Lung (tissue), 11 donors: ENCODE measurements at regions not wholly inside any gene's neighbourhood (a gene's known extent, or its start where the extent isn't known, plus 50 kb on each side); places are given as distances from the start of the nearest gene placed in this dataset.

Experiments
- ATAC-seq: fragments of 200-7000 bp; cut with Tn5 transposase; one replicate; pipeline ENCODE4 v1.9.1; 2020; ENCODE audit warnings: moderate number of reproducible peaks; ENCODE audit not compliant: insufficient read depth, low FRiP score
- DNase-seq, 3 donors: peaks; one replicate each; pipeline ENCODE4 v3.0.0-alpha.2; 2013 to 2017
- H3K27ac ChIP-seq, 2 donors: one replicate each; pipeline ENCODE4 v1.5.1; 2013; ENCODE audit warnings: mild to moderate bottlenecking in 2 of 2, moderate library complexity in 2 of 2, control low read depth in 1 of 2, inconsistent platforms in 1 of 2, low read depth in 1 of 2, low read length in 1 of 2
- H3K27me3 ChIP-seq, 3 donors: one replicate each; pipeline ENCODE4 v1.5.1; 2013; ENCODE audit warnings: low read length in 2 of 3; ENCODE audit not compliant: control insufficient read depth in 3 of 3, insufficient read depth in 3 of 3
- H3K36me3 ChIP-seq, 4 donors: one replicate each; pipeline ENCODE4 v1.5.1; 2013; ENCODE audit warnings: low read length in 4 of 4, mild to moderate bottlenecking in 1 of 4, moderate library complexity in 1 of 4; ENCODE audit not compliant: control insufficient read depth in 4 of 4, insufficient read depth in 4 of 4
- H3K4me1 ChIP-seq, 5 donors: one replicate each; pipeline ENCODE4 v1.5.1; 2013; ENCODE audit warnings: low read length in 5 of 5, mild to moderate bottlenecking in 2 of 5, moderate library complexity in 1 of 5; ENCODE audit not compliant: control insufficient read depth in 5 of 5, insufficient read depth in 5 of 5
- H3K4me3 ChIP-seq: one replicate; pipeline ENCODE4 v1.5.1; 2013; ENCODE audit warnings: mild to moderate bottlenecking, control low read depth, moderate library complexity
- H3K9ac ChIP-seq, 2 donors: one replicate each; pipeline ENCODE4 v1.5.1; 2013; ENCODE audit warnings: low read length in 2 of 2, control low read depth in 1 of 2; ENCODE audit not compliant: insufficient read depth in 1 of 2
- H3K9me3 ChIP-seq, 4 donors: one replicate each; pipeline ENCODE4 v1.5.1; 2013; ENCODE audit warnings: low read length in 3 of 4, mild to moderate bottlenecking in 1 of 4, moderate library complexity in 1 of 4; ENCODE audit not compliant: control insufficient read depth in 4 of 4, insufficient read depth in 3 of 4
- WGBS, 2 donors: extraction: QIAGEN DNeasy Blood & Tissue Kit; methylation state at CpG; one replicate each; pipeline ENCODE4 v1.1.7; 2013; 5-methylcytosine and 5-hydroxymethylcytosine counted together
- TF ChIP-seq, protein P1 (sequence below): IDR thresholded peaks from 2 replicates; pipeline ENCODE4 v1.5.1; 2012; ENCODE audit warnings: mild to moderate bottlenecking; ENCODE audit errors: control extremely low read depth, extremely low read depth
- donor health status: control.
- donor health status: control.
- donor health status: Bipolar disorder and iron deficiency.
- donor health status: healthy.
- donor health status: DM: yes; HTN: yes; CAD: no.

DNA sequence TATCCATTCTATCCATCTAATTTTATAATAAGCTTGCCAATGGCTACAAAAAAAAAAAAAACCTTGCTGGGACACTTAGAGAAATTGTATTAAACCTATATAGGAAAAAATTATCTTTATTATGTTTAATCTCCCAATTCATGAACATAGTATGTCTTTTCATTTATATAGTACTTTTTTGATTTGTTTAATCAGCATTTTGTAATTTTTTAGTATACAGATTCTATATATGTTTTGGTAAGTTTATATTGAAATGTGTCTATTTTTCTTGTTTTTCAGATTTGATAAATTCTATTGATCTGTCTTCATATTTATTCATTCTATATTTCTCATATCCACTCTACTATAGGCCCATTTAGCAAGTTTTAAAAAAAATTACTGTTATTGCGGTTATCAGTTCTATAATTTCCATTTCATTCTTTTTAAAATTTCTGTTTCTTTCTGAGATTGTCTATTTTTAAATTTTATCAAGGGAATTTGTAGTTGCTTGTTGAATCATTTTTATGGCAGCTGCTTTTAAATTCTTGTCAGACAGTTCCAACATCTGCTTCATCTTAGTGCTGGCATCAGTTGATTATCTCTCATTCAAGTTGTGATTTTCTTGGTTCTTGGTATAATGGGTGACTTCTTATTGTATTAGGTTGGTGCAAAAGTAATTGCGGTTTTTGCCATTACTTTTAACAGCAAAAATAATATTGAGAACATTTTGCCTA lies 170.1 kb upstream of the S1PR3 start:
- Histone ChIP-seq H3K27ac (no peak overlapping the region), H3K9me3 (peaks cover 0 to 2% (median 0%) of the 10 kb centered on the region in 4 donors), H3K4me3 (no peak overlapping the region), H3K4me1 (peaks cover 0 to 9% (median 6%) of the 10 kb centered on the region in 5 donors), H3K36me3 (no peaks in the 10 kb centered on the region), H3K27me3 (no peaks in the 10 kb centered on the region), H3K9ac (no peak overlapping the region)
- WGBS, 2 donors, result 94 to 98% methylated on average over 2 of the region's 2 CpGs
- ATAC-seq (no peak), DNase-seq (no peak)
- TF ChIP-seq, protein P1, sequence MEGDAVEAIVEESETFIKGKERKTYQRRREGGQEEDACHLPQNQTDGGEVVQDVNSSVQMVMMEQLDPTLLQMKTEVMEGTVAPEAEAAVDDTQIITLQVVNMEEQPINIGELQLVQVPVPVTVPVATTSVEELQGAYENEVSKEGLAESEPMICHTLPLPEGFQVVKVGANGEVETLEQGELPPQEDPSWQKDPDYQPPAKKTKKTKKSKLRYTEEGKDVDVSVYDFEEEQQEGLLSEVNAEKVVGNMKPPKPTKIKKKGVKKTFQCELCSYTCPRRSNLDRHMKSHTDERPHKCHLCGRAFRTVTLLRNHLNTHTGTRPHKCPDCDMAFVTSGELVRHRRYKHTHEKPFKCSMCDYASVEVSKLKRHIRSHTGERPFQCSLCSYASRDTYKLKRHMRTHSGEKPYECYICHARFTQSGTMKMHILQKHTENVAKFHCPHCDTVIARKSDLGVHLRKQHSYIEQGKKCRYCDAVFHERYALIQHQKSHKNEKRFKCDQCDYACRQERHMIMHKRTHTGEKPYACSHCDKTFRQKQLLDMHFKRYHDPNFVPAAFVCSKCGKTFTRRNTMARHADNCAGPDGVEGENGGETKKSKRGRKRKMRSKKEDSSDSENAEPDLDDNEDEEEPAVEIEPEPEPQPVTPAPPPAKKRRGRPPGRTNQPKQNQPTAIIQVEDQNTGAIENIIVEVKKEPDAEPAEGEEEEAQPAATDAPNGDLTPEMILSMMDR, result no peak

DNA sequence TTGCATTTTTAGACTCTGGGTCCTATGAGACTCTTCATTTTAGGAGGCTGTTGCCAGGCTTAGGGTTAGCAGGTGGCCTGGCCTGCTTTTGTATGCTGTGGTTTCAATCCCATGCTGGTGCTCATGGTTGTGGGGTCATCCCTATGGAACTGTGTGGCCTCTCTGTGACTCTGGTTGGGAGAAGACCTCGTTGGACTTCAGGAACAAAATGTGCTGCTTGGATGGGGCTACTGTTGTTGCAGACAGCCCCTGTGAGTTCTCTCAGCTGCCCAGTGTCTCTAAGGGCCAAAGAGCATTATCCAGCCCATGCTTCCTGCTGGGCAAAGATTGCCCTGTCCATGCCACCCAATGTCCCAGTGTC lies 169.5 kb upstream of the S1PR3 start:
- Histone ChIP-seq H3K27ac (no peak overlapping the region), H3K4me1 (peaks cover 0 to 9% (median 6%) of the 10 kb centered on the region in 5 donors), H3K4me3 (no peak overlapping the region), H3K9me3 (peaks cover 0 to 2% (median 0%) of the 10 kb centered on the region in 4 donors), H3K36me3 (no peaks in the 10 kb centered on the region), H3K27me3 (no peaks in the 10 kb centered on the region), H3K9ac (no peak overlapping the region)
- ATAC-seq (no peak), DNase-seq (no peak)
- 70 to 95% methylated on average over 1 of the region's 1 CpG for WGBS, 2 donors
- TF ChIP-seq, protein P1, result no peak

DNA sequence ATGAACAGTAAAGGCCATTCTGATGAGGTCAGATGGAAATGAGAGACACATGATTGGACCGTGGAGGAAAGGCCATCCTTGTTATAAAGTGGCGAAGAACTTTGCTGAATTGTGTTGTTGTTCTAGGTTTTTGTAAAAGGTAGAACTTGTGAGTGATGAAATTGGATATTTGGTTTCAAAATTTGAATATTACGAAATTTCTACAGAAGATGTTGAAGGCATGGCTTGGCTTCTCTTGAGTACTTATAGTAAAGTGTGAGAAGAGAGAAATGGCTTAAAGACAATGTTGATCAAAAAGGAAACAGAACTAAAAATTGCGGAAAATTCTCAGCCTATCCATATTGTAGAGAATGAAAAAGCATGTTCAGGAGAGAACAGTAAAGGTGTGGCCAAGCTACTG lies 166.6 kb upstream of the S1PR3 start:
- Histone ChIP-seq H3K4me1 (peaks cover 0 to 26% (median 1%) of the 10 kb centered on the region in 5 donors), H3K4me3 (no peak overlapping the region), H3K27ac (no peak overlapping the region), H3K9ac (no peak overlapping the region), H3K9me3 (peaks cover 0 to 2% (median 0%) of the 10 kb centered on the region in 4 donors), H3K36me3 (no peaks in the 10 kb centered on the region), H3K27me3 (no peaks in the 10 kb centered on the region)
- ATAC-seq, result no peak
- WGBS, 2 donors, result 82 to 87% methylated on average over 4 of the region's 4 CpGs
- TF ChIP-seq, protein P1, result no peak
- no peak for DNase-seq

DNA sequence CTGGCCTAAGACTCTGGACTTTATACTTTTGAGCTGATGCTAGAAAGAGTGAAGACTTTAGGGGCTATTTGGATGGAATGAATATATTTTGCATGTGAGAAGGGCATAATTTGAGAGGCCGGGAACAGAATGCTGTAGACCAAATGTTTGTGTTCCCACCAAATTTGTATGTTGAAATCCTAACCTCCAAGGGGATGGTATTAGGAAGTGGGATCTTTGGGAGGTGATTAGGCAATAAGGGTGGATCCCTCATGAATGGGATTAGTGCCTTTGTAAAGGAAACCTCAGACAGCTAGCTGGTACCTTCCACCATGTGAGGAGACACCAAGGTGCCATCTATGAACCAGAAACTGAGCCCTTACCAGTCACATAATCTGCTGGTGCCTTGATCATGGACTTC lies 165.1 kb upstream of the S1PR3 start:
- TF ChIP-seq, protein P1, result no peak
- no peaks in the 10 kb centered on the region for H3K9me3 ChIP-seq
- WGBS, 2 donors, result 92 to 97% methylated on average over 1 of the region's 1 CpG
- H3K4me1 ChIP-seq, result peaks cover 0 to 26% (median 1%) of the 10 kb centered on the region in 5 donors
- H3K36me3 ChIP-seq, result no peaks in the 10 kb centered on the region
- H3K9ac ChIP-seq, result no peak overlapping the region
- DNase-seq (no peak), ATAC-seq (no peak)
- H3K27ac ChIP-seq, result no peak overlapping the region
- no peak overlapping the region for H3K4me3 ChIP-seq
- H3K27me3 ChIP-seq, result no peaks in the 10 kb centered on the region
